ENCODE measurements at regions not wholly inside any gene's neighbourhood (a gene's known extent, or its start where the extent isn't known, plus 50 kb on each side); places are given as distances from the start of the nearest gene placed in this dataset.

DNA sequence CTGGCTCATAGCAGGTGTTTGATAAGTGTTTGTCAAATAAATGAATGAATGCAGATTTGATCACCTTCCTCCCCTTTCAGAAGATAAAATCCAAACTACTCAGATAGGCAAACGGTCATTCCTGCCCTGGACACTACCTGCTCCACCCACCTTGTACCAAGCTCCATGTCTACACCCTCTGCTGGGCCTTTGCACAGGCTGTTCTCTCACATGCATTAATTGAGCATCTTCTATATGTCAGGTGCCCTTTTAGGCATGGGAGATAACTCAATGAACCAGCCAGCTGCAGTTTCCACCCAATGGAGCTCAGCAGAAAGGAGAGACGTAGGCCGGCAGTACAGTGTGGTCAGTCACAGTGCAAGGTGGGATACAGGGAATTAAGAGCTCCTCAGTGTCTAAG, 102.3 kb upstream of the CPEB4 start:
- no peak for DNase-seq

DNA sequence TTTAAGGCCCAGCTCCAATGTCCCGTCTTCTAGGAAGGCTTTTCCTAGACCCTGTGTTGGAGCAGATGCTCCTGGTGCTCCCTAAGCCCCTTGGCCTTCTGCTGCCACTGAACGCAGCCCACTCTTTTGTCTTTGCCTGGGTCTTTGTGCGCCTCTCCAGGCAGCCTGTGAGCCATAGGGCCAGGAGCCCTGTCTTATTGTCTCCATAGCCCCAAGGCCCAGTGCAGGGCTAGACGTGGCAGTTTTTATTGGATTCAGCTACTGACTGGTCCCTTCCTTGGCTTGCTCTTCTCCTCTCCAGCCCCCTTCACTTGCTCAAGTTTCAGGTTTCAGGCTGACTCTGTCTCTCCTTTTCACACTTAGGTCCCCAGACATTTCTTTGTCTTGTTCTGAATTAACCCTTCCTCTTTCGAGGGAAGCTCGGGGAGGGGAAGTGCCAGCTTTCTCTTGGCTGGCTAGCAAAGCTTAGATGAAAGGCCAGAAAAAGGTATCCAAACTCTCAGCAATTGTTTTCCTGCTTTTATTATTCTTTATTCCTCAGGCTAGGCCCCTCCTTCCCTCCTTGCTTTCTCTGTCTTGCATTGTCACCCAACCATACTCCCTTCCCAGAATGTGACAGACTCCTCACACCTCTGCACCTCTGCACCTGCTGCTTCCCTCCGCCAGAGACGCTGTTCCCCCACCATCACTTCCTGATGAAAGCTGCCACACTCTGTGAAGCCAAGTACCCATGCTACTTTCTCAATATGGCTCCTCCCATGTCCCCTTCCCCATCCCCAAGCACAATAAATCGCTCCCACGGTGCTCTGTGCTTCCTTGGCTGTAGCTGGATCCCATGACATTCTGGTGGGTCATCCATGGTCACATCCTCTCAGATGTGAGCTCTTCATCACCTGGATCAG, 101.6 kb upstream of the CPEB4 start:
- no peak for DNase-seq

DNA sequence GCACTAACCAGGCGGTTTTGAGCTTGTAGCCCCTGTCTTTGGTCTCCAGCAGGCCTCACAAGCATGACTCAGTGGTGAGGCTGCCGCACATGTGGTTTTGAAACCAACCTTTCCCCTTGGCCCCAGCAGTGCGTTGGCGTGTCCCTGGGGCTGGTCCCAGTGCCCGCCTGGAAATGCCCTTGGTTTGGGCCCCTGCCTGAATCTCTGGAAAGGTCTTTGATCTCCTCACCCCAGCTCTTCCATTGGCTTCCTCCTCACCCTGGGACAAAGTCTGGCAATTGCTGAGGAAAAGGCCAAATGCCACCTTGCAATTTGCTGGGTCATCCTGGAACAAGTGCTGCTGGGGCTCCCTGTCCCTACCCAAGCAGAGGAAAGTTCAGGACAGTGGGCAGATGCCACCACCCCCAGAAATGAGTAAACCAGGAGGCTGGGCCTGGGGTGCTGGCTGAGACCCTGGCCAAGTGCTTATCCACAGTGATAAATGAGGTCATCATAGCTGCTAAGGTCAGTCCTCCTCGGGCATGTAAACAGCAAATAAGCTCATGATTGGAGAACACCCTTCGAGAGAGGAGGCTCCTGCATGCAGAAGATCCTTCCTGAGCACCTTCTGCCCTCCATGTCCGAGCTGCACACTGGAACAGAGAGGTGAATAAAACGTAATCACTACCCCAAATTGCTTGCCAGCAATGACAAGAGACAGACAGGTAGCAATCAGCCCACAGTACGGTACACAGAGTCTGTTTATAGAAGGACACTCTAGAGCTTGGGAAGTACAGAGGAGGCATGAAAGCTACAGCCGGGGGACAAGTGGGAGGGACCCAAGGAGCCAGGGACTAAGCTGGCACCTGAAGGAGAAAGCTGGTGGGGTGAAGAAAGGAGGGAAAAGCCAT, 98.9 kb upstream of the CPEB4 start:
- DNase-seq: no peak

DNA sequence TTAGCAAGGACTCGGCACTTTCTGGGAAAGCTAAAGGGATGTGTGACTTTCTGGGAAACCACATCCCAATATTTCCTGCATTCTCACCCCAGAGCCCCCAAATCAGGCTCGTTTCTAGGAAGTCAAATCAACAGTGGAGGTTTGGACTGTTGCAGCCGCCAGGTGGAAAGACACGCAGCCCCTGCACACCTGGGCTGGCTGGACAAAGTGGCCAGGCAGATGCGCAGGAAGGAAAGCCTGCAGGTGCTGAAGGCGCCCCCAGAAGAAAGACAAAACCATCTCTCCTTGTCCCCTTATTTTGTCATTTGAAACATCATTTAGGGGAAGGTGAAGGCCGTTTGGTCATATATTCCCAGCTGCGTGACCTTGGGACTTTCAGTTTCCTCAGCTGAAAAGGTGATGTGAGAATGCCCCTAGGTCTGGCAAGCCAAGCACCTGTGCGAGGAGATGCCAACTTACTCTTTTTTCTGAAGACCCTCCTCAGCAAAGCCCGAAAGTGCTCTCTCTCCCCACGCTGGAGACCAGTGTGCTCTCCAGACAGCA, 97.9 kb upstream of the CPEB4 start:
- no peak for DNase-seq

DNA sequence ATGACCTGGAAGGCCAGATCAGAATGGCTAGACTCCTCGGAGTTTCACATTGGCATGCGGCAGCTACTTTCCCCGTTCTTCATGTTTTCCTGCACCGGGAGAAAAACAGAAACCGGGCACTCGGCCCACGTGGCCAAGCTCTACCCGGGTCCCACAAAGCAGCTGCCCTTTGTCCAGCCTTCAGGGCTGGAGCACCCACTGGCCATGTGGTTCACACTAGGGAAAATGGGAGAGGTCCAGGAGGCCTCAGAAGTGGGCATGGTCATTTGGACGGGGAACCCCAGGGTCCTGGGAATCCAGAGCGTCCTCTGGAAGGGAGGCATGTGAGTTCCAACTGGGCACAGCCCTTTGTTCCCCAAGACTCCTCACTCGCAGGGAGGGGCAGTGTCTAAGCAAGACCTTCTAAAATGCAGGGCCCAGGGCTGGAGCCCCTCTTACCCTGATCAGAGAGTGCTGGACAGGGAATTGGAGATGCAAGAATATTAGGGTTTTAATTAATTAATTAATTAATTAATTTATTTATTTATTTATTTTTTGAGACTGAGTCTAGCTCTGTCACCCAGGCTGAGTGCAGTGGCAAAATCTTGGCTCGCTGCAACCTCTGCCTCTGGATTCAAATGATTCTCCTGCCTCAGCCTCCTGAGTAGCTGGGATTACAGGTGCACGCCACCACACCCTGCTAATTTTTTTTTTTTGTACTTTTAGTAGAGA, 97.2 kb upstream of the CPEB4 start:
- no peak for DNase-seq

DNA sequence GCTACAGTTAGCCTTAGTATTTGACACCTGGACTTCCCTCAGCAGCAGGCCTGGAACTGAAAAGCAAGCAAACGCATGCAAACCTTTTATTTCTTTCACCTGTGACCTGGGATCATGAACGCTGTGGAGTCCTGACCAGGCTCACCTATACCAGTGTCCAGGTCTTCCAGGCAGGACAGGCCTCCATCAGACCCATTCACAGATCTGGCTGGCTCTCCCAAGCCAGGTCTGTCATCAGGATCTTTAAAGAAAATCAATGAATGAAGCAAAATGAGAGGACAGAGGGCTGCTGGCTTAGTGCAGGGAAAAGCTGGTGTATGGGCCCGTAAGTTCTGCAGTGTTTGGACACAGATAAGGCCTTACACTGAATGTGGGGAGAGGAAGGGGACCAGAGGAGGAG, 96.3 kb upstream of the CPEB4 start:
- no peak for DNase-seq

DNA sequence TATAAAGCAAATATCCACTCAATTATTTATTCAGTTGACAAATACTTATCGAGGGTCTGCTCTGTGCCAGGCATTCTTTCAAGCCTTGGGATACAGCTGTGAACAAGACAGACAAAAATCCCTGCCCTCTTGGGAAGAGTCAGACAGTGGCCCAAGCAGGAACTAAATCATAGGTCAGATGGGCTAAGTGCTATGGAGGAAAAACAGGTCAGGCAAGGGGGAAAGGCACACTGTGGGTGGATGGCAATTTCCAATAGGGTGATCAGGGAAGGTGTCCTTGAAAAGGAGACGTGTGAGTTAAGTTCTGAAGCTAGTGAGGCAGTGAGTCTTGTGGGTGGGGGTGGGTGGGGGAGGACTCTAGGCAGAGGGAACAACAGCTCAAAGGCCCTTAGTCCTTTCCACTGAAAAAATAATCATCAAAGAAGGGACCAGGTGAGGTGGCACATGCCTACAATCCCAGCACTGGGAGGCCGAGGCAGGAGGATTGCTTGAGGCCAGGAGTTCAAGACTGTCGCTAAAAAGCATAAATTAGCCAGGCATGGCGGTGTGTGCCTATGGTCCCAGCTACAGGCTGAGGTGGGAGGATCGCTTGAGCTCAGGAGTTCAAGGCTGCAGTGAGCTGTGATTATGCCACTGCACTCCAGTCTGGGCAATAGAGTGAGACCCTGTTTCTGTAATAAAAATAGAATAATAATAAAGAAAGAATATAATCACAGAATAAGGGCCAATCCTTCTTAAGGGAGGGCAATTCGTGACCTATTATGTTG, 95.2 kb upstream of the CPEB4 start:
- no peak for DNase-seq

DNA sequence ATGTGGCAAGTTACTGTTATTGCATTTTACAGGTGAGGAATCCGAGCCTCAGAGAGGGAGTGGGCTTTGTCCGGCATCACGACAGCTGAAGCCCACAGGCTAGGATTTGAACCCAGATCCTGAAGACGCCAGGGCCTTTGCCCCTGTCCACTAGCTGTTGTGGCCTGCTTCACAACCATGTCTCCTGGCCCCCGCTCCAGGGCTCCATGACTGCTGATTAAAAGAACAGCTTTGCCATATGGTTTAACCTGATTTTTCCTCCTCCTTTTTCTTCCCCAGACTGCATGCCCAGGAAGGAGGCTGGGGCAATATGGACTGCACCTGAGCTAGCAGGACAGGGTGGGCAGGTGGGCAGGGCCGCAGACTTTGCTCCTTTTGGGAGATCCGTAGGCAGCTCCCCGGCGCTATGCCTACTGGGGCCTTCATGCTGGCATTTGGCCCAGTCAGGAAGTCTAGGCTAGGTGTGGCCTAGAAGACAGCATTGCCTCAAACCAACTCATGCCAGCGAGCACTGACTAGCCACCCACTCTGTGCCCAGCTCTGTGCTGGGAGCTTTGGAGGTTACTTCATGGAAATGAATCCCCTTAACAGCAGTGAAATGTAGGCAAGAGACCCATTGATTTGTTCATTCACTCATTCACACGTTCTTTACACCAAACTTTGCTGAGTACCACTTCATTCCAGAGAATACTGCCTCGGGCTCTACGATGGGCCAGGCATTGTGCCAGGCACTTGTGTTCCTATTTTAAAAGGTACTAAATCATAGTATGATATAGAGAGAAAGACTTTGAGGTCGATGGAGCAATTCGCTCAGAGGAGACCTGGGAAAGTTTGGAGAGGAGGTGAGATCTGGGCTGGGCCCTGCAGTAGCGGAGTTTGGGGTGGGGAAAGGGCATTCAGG, 94.3 kb upstream of the CPEB4 start:
- no peak for DNase-seq

DNA sequence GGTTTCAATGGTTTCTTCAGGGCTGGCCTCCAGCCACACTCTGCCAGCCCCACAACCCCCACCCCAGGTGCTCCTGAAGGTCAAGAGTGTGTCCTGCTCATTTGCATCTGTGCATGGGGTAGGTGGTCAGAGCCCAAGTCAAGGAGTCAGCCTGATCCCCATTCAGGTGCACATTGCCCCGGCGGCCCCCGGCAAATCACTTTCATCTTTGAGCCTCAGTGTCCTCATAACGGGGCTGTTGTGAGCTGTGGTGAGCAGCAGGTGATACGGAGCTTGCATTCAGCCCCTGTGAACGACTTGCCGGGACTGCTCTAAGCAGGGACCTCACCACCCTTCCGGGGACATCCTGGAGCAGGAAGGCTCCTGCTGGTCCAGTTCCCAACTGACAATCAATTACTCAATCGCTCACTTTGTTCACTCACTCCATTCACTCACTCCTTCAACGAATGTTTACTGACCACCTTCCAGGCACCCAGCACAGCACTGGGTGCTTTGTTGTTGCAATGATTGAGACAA, 93.2 kb upstream of the CPEB4 start:
- no peak for DNase-seq

DNA sequence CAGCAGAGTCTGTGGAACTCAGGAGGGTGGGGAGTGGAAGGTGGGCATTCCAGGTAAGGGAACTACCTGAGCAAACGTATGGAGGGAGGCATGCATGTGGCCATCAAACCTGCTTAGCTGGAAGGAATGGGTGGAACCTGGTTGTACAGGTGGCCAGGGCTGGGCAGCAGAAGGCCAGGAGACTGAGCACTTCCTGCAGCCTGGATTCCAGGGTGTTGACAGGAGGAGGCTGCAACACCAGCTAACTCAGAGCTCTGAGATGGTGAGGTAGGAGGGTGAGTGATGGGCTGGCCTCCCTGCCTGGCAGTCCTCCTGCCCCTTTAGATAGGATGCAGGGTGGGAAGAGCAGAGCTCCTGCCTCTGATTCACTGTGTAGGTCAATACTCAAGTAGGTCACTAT, 92.5 kb upstream of the CPEB4 start:
- no peak for DNase-seq

DNA sequence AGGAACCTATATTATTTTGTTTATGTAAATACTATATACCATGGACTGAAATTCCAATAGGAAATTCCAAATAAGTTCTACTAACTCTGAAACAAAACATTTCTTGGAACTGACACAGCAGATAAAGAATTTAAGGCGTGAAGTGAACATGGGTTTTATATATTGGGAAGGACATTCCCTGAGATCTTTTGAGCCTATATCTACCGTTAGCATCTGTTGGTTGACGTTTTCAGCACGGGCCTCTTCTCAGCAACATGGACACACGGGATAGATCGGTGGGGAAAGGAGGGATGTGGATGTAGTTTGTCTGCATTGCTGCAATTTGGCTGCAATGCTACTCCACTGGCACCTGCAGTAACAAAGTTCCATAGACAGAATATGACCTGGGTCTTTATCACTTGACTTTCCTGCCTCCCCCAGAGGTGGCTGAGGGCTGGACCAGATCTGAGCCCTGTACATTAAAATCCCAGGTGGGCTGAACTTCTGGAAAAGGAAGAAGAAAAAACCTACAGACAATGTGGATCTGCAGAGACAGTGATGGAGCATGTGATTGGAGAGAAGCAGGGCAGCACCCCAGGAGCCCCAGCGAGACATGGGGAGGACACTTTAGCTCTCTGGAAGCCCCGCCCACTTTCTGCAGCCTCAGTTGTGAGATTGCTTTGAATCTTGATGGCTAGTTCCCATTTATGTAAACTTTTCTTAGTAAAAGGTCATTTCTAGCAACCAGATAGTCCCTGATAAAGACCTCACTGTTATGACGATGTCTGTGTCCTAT, 91.2 kb upstream of the CPEB4 start:
- DNase-seq: no peak

DNA sequence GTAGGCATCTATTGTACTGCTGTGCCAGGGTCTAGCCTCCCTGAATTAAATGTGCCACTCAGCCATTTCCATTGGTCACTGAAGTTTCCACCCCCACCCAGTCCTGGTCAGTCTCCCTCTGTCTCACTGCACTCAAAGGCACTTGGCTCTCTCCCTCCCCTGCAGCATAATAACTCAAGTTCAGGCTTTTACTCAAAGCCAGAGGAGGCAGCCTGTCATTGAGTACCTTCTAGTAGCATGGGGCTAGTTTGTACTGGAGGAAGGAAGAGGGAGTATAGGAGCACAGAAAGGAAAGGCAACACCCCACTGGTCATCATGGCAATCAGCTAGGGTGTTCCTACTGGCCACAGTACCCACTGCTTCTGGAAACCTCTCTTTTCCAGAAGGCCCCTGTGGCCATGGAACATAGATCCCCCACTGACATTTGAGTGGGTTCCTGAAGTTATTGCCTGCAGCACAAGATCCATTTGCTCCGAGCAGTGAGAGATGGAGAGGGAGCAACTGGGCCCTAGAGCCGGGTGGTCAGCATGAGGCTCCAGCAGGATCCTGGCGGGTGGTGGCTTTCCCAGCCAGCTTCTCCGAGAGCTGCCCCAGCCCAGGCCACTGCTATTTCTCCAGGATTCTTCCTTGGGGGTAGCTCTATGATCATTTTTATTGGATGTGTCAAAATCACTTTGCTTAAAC, 89.9 kb upstream of the CPEB4 start:
- DNase-seq: no peak

DNA sequence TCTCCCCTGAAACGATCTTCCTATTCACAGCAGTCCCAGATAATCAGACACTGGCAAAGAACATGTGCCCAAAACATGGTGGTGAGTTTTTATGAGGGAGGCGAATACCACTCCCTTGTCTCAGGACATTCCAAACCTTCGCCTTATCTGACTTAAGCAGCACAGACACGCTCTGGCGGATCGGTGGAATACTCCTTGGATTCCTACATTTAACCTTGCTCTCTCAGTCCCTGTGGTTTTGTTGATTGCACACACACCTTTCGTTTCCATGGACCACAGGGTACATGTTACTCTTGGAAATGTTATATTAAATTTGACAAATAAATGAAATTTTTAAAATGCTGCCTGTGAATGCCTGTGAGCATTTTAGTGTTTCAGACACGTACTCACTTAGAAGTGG, 87.8 kb upstream of the CPEB4 start:
- no peak for DNase-seq

DNA sequence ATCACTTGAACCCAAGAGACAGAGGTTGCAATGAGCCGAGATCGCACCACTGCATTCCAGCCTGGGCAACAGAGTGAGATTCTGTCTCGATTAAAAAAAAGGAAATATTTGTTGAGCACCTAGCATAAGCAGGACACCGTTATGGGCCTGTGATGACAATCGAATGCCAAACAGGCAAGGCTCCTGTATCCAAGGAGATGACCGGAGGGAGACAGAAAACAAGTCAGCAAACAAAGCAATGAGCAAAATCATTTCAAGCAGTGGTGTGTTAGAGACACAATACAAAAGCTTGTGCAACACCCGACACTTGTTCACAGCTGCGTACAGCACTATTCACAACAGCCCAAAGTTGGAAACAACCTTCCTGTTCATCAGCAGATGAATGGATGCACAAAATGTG, 87.1 kb upstream of the CPEB4 start:
- DNase-seq: no peak

DNA sequence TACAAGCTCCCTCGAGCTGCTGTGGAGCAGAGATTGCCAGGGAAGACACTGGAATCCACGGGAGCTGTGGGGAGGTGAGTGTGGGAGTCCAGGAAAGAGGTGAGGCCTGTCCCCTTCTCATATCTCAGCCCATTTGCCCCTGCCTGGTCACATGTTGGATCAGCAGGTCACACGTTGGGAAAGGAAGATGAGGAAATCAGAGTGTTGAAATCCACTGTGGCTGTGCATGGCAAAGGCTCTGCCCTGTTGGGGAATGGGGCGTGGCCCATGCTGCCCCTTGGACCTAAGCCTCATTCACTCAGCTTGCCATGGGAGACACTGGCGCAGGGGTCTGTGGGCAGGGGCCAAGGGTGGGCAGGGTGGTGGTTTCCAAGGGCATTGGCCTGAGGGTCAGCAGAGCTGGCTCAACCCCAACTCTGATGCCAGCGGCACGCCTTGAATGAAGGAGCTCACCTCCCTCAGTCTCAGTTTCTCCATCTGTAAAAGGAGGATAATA, 85.4 kb upstream of the CPEB4 start:
- no peak for DNase-seq

DNA sequence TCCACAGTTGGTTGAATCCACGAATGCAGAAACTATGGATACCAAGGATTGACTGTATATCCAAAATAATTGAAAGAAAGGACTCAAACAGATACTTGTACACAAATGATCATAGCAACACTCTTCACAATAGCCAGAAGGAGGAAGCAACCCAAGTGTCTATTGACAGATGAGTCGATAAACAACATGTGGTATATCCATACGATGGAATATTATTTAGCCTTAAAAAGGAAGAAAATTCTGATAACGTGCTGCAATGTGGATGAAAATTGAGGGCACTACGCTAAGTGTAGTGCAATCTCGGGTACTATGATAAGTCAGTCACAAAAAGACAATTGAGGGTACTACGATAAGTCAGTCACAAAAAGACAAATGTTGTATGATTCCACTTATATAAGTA, 83.6 kb upstream of the CPEB4 start:
- no peak for DNase-seq

DNA sequence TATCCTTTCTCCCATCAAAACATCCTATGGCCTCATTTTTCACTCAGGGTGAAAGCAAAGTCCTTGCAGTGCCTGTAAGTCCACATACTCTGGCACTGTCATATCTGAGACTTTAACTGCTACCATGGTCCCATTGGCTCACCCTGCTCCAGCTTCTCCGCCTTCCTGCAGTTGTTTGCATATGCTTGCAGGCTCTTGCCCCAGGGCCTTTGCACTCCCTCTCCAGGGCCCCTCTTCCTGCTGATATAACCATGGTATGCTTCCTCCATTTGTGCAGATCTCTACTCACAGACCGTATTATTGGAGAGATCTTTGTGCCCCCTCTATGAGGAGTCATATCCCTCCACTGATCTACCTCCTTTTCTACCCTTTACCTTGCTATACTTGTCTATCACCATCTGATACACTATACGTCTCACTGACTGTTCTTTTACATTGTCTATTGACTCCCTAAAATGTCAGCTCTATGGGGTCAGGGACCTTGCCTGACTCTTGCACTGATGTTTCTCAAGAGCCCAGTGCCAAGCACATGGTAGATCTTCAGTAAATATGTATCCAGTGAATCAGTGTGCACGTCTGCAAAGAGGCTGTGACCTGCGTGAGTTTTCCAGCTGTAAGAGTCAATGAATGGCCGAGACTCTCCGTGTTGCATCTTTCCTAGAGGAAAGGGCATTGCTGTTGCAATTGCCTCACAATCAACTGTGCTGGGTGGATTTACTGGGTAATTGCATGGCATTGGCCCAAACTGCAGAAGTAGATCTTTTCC, 81.7 kb upstream of the CPEB4 start:
- no peak for DNase-seq

DNA sequence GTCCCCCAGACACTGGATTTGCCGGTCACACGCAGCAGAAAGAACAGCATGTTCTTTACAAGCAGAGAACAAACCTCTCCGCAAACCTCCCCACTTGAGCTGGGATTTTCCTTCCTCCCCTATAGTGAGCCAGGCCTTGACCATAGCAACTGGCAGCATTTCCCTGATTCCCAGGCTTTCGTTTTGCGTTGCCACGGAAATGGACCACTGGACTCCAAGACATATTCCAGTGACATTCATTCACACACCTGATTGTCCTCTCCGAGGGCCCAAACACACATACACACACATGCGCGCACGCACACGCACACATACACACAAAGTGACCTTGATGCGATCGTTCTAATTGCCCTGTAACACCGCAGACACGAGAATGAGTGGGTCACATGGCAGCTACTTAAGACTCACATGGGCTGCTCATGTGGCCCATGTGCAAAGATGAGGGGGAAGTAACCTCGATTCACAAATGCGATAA, 80.9 kb upstream of the CPEB4 start:
- no peak for DNase-seq

Data from NCI-H446 (cell line).